ENCODE measurements at regions not wholly inside any gene's neighbourhood (a gene's known extent, or its start where the extent isn't known, plus 50 kb on each side); places are given as distances from the start of the nearest gene placed in this dataset.

GRCh38 chr14:86933958-86934595, 1058.9 kb downstream of the GALC start:
- no peak overlapping the region for H3K4me2 ChIP-seq (ENCODE audit: low read length)

GRCh38 chr14:86933460-86933859, 1059.5 kb downstream of the GALC start:
- no peaks in the 10 kb centered on the region for H3K9me3 ChIP-seq (ENCODE audit: low read length)
- no peaks in the 10 kb centered on the region for H3K36me3 ChIP-seq (ENCODE audit: insufficient read depth, low read length)
- H4K20me1 ChIP-seq (ENCODE audit: insufficient read depth): no peaks in the 10 kb centered on the region
- TF ChIP-seq SMC3 (conservative IDR thresholded peaks at IDR 0.05; ENCODE audit: poor library complexity) (no peak), CTCF (IDR thresholded peaks at IDR 0.05; ENCODE audit: poor library complexity, severe bottlenecking) (no peak), MXI1 (conservative IDR thresholded peaks at IDR 0.05; ENCODE audit: poor library complexity, severe bottlenecking) (no peak), EP300 (conservative IDR thresholded peaks at IDR 0.05; ENCODE audit: poor library complexity, severe bottlenecking) (no peak), EZH2 (IDR thresholded peaks at IDR 0.05; ENCODE audit: borderline replicate concordance, insufficient read depth, low read length, poor library complexity, severe bottlenecking) (no peak), REST (IDR thresholded peaks at IDR 0.05; ENCODE audit: borderline replicate concordance) (no peak)
- no peaks in the 10 kb centered on the region for H3F3A ChIP-seq (ENCODE audit: insufficient read depth, low read length, poor library complexity, severe bottlenecking)
- H3K27ac ChIP-seq (ENCODE audit: low read length): no peak overlapping the region
- H3K4me2 ChIP-seq (ENCODE audit: low read length): no peak overlapping the region
- H2AFZ ChIP-seq (ENCODE audit: low read depth, low read length): no peak overlapping the region
- H3K9me2 ChIP-seq (ENCODE audit: insufficient read depth, low read length): no peaks in the 10 kb centered on the region
- no peak overlapping the region for H3K9ac ChIP-seq (ENCODE audit: low read length)
- H3K27me3 ChIP-seq (ENCODE audit: insufficient read depth, low read depth, low read length): no peaks in the 10 kb centered on the region
- no peak overlapping the region for H3K4me3 ChIP-seq (ENCODE audit: low read length)
- no peaks in the 10 kb centered on the region for H3K79me2 ChIP-seq (replicated peaks; ENCODE audit: insufficient read depth, low read length)

More at GRCh38 chr14:86933958-86934595, 1058.9 kb downstream of the GALC start:
- Histone ChIP-seq H3K4me3 (ENCODE audit: low read length) (no peak overlapping the region), H3K79me2 (replicated peaks; ENCODE audit: insufficient read depth, low read length) (no peaks in the 10 kb centered on the region), H3K9me2 (ENCODE audit: insufficient read depth, low read length) (no peaks in the 10 kb centered on the region), H3F3A (ENCODE audit: insufficient read depth, low read length, poor library complexity, severe bottlenecking) (no peaks in the 10 kb centered on the region), H3K27me3 (ENCODE audit: insufficient read depth, low read depth, low read length) (no peaks in the 10 kb centered on the region), H4K20me1 (ENCODE audit: insufficient read depth) (no peaks in the 10 kb centered on the region), H3K9me3 (ENCODE audit: low read length) (no peaks in the 10 kb centered on the region), H3K36me3 (ENCODE audit: insufficient read depth, low read length) (no peaks in the 10 kb centered on the region), H3K27ac (ENCODE audit: low read length) (no peak overlapping the region), H2AFZ (ENCODE audit: low read depth, low read length) (no peak overlapping the region), H3K9ac (ENCODE audit: low read length) (no peak overlapping the region)
- TF ChIP-seq RAD21 (conservative IDR thresholded peaks at IDR 0.05) (no peak), REST (IDR thresholded peaks at IDR 0.05; ENCODE audit: borderline replicate concordance) (peak; percentile 12)
